ENCODE measurements at regions not wholly inside any gene's neighbourhood (a gene's known extent, or its start where the extent isn't known, plus 50 kb on each side); places are given as distances from the start of the nearest gene placed in this dataset.

DNA sequence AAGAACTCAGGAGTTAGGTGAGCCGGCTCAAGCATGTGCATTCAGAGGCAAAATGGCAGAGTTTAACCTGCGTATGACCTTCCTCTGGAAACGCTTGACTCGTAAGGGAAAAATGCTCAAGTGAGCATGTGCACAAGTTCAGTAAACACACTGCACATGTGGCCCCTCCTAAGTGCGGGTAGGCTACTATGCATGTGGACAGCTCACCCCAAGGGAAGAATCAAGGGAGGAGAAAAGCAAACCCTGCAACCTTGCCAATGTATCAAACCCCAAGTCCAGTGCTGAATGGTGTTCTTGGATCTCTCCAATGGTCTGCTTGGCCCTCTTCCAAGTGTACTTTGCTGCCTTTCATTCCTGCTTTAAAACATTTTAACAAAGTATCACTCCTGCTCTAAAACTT, 407.1 kb downstream of the ADAM29 start:
- in situ Hi-C loops (cut with MboI) (no loop called here), intact Hi-C loops (cut with micrococcal nuclease) (no loop called here)
- Histone ChIP-seq H3K4me1 (replicated peaks in 1 of 2; ENCODE audit: control insufficient read depth in 2 of 2, insufficient read depth in 2 of 2, low read length in 2 of 2) (no peaks in the 10 kb centered on the region), H3K79me2 (ENCODE audit: control insufficient read depth, insufficient read depth, low read length) (no peaks in the 10 kb centered on the region), H3K27ac (ENCODE audit: extremely low read depth, low read depth, low read length) (no peak overlapping the region), H3K27me3 (ENCODE audit: control insufficient read depth in 2 of 2, insufficient read depth in 2 of 2, low read length in 2 of 2) (no peaks in the 10 kb centered on the region), H3K4me3 (no peak overlapping the region), H3K4me2 (ENCODE audit: insufficient read depth, low read length) (no peak overlapping the region), H4K20me1 (replicated peaks; ENCODE audit: control insufficient read depth, insufficient read depth, low read length) (no peaks in the 10 kb centered on the region), H3K9me3 (replicated peaks; ENCODE audit: control insufficient read depth, insufficient read depth, low read depth, low read length) (no peaks in the 10 kb centered on the region; the same call in 1 of the 2 replicates), H3K9me1 (ENCODE audit: control insufficient read depth, insufficient read depth, low read length) (no peaks in the 10 kb centered on the region), H2AFZ (ENCODE audit: low read depth, low read length) (no peak overlapping the region), H3K9ac (ENCODE audit: insufficient read depth in 1 of 2, low read depth in 2 of 2, low read length in 2 of 2) (no peak overlapping the region), H3K36me3 (ENCODE audit: control insufficient read depth, insufficient read depth, low read length) (no peaks in the 10 kb centered on the region)
- TF ChIP-seq HDAC6 (IDR thresholded peaks at IDR 0.05; ENCODE audit: low read depth, low read length) (no peak), ZNF134 (CRISPR knock-in tag; conservative IDR thresholded peaks at IDR 0.05) (no peak), MEIS2 (IDR thresholded peaks at IDR 0.05; ENCODE audit: partially characterized antibody) (no peak), KLF13 (tag; IDR thresholded peaks at IDR 0.05; ENCODE audit: borderline replicate concordance, low read depth) (no peak), ZSCAN32 (CRISPR knock-in tag; IDR thresholded peaks at IDR 0.05) (no peak), ZBTB2 (IDR thresholded peaks at IDR 0.05) (no peak), PHF21A (IDR thresholded peaks at IDR 0.05; ENCODE audit: borderline replicate concordance, low read depth) (no peak), ZNF316 (IDR thresholded peaks at IDR 0.05) (no peak), NCOA2 (IDR thresholded peaks at IDR 0.05; ENCODE audit: partially characterized antibody in 2 of 2) (no peak), ZNF76 (CRISPR knock-in tag; IDR thresholded peaks at IDR 0.05; ENCODE audit: borderline replicate concordance) (no peak), ZNF639 (CRISPR knock-in tag; conservative IDR thresholded peaks at IDR 0.05 in 1 of 2, IDR thresholded peaks at IDR 0.05 in 1 of 2) (no peak), ERF (CRISPR knock-in tag; IDR thresholded peaks at IDR 0.05) (no peak), NCOR1 (IDR thresholded peaks at IDR 0.05) (no peak)
- TF ChIP-seq, protein P1, sequence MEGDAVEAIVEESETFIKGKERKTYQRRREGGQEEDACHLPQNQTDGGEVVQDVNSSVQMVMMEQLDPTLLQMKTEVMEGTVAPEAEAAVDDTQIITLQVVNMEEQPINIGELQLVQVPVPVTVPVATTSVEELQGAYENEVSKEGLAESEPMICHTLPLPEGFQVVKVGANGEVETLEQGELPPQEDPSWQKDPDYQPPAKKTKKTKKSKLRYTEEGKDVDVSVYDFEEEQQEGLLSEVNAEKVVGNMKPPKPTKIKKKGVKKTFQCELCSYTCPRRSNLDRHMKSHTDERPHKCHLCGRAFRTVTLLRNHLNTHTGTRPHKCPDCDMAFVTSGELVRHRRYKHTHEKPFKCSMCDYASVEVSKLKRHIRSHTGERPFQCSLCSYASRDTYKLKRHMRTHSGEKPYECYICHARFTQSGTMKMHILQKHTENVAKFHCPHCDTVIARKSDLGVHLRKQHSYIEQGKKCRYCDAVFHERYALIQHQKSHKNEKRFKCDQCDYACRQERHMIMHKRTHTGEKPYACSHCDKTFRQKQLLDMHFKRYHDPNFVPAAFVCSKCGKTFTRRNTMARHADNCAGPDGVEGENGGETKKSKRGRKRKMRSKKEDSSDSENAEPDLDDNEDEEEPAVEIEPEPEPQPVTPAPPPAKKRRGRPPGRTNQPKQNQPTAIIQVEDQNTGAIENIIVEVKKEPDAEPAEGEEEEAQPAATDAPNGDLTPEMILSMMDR (IDR thresholded peaks at IDR 0.05 in 2 of 3, conservative IDR thresholded peaks at IDR 0.05 in 1 of 3; ENCODE audit: insufficient read depth in 2 of 3, low read depth in 1 of 3, low read length in 3 of 3) = no peak
- no TSS peak for BruUV-seq (replicated peaks)
- no peak for DNase-seq (ENCODE audit: extremely low read depth in 1 of 4, low spot score in 3 of 4)
- ChIA-PET POLR2A (no interaction called here), CTCF (ENCODE audit: low intra/inter-chr PET ratio) (no interaction called here)
- ATAC-seq = no peak
- 2% methylated on average over 5 of the region's 5 CpGs for WGBS (ENCODE audit: insufficient coverage, low coverage, missing lambda C conversion rate)
- FAIRE-seq = no peak

Measured in K562 (cell line).